ENCODE measurements at regions not wholly inside any gene's neighbourhood (a gene's known extent, or its start where the extent isn't known, plus 50 kb on each side); places are given as distances from the start of the nearest gene placed in this dataset.

- no peak for DNase-seq (ENCODE audit: low read depth)
- no peak overlapping the region for H3K4me3 ChIP-seq (ENCODE audit: low read length)
- TF ChIP-seq, protein P1, sequence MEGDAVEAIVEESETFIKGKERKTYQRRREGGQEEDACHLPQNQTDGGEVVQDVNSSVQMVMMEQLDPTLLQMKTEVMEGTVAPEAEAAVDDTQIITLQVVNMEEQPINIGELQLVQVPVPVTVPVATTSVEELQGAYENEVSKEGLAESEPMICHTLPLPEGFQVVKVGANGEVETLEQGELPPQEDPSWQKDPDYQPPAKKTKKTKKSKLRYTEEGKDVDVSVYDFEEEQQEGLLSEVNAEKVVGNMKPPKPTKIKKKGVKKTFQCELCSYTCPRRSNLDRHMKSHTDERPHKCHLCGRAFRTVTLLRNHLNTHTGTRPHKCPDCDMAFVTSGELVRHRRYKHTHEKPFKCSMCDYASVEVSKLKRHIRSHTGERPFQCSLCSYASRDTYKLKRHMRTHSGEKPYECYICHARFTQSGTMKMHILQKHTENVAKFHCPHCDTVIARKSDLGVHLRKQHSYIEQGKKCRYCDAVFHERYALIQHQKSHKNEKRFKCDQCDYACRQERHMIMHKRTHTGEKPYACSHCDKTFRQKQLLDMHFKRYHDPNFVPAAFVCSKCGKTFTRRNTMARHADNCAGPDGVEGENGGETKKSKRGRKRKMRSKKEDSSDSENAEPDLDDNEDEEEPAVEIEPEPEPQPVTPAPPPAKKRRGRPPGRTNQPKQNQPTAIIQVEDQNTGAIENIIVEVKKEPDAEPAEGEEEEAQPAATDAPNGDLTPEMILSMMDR (conservative IDR thresholded peaks at IDR 0.05; ENCODE audit: low read length) = no peak
Measured at GRCh38 chr5:7088849-7089248, 307.1 kb upstream of the ADCY2 start.

DNA sequence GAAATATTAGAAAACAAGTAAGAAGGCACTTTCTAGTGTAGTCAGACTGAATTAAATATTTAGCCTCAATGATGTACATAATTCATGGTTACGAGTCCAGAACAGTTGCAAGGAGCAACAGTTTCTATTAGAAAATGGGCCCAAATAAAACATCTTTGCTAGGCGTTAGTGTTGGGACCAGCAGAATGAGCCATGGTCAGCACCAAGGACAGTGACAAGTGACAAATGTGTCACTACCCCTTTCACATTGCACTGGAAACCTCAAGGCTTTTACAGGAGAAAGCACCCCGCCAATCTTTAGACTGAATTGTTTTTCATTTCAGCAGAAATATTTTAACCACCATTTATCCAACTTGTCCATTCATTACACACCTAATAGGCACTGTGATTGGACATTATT is 301.3 kb upstream of the ADCY2 start:
- TF ChIP-seq, protein P1 (conservative IDR thresholded peaks at IDR 0.05; ENCODE audit: low read length) = no peak
- no peak for DNase-seq (ENCODE audit: low read depth)
- no peak overlapping the region for H3K4me3 ChIP-seq (ENCODE audit: low read length)

DNA sequence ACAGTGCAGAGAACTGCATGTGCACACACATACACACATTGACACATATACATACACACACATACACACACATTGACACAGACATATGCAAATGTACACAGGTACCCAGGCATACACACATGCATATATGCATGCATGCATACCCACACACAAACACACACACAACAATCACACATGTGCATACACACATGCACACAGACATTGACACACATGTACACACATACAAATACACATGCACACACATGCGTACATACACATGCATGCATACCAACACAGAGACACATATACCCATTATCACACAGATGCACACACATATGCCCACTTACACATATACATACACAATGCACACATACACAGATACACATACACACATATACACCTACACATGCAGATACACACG is 299.6 kb upstream of the ADCY2 start:
- TF ChIP-seq, protein P1 (conservative IDR thresholded peaks at IDR 0.05; ENCODE audit: low read length) = no peak
- H3K4me3 ChIP-seq (ENCODE audit: low read length) = no peak overlapping the region
- DNase-seq (ENCODE audit: low read depth) = no peak

DNA sequence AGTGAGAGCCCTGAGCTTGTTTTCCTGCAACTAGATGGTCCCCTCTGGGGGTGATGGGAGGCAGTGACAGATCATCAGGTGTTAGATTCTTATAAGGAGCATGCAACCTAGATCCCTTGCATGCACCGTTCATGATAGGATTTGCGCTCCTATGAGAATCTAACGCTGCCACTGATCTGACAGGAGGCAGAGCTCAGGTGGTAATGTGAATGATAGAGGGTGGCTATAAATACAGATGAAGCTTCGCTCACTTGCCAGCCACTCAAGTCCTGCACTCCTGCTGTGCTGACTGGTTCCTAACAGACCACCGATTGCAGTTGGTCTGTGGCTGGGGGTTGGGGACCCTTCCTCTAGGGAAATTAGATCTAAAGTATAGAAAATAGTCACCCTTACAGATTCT is 290.6 kb upstream of the ADCY2 start:
- TF ChIP-seq, protein P1 (conservative IDR thresholded peaks at IDR 0.05; ENCODE audit: low read length) = no peak
- H3K4me3 ChIP-seq (ENCODE audit: low read length) = no peak overlapping the region
- no peak for DNase-seq (ENCODE audit: low read depth)

- DNase-seq (ENCODE audit: low read depth) = no peak
- TF ChIP-seq, protein P1 (conservative IDR thresholded peaks at IDR 0.05; ENCODE audit: low read length) = no peak
- H3K4me3 ChIP-seq (ENCODE audit: low read length) = no peak overlapping the region
Measured at GRCh38 chr5:7117961-7118360, 278.0 kb upstream of the ADCY2 start.

DNA sequence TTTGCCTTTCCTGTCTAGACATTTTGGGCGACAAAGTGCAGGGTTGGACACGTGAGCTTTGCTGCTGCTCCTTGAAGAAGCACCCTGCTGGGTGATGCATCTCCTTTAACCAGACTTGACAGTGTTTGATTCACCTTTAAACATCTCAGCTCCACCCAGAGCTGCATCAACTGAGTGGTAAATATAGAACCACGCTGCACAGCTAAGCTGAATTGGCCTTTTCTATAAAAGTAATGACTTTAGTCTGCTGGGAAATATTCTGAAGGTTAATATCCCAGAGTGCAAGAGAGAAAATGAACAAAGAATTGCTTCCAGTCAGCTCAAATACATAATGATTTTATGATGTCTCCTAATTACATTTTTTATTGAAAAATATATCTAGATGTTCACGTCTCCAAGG is 264.3 kb upstream of the ADCY2 start:
- no peak overlapping the region for H3K4me3 ChIP-seq (ENCODE audit: low read length)
- DNase-seq (ENCODE audit: low read depth) = no peak

GRCh38 chr5:7146886-7147285 is 249.1 kb upstream of the ADCY2 start:
- H3K4me3 ChIP-seq (ENCODE audit: low read length) = no peak overlapping the region
- DNase-seq (ENCODE audit: low read depth) = no peak
- TF ChIP-seq, protein P1 (conservative IDR thresholded peaks at IDR 0.05; ENCODE audit: low read length) = no peak

More for the DNA sequence above, 264.3 kb upstream of the ADCY2 start:
- TF ChIP-seq, protein P1 (conservative IDR thresholded peaks at IDR 0.05; ENCODE audit: low read length) = no peak

All from AG10803 (cell line).